Small intestine (tissue), 7 donors: ENCODE measurements at regions not wholly inside any gene's neighbourhood (a gene's known extent, or its start where the extent isn't known, plus 50 kb on each side); places are given as distances from the start of the nearest gene placed in this dataset.

Source experiments
- DNase-seq, 2 donors: peaks; one replicate each; pipeline versions ENCODE4 v3.0.0 to v3.0.0-alpha.2; 2013
- FAIRE-seq: peaks from 2 replicates; lab custom pipeline; 2012; peaks lifted over from hg19 to GRCh38; lab: Jason Lieb, UNC
- H3K27ac ChIP-seq, 3 donors: one replicate each; pipeline ENCODE4 v1.5.1; 2013; ENCODE audit warnings: low read length in 2 of 3, mild to moderate bottlenecking in 2 of 3, control low read depth in 1 of 3, inconsistent platforms in 1 of 3, low read depth in 1 of 3, moderate library complexity in 1 of 3
- H3K27me3 ChIP-seq, 3 donors: one replicate each; pipeline ENCODE4 v1.6.1; 2013; ENCODE audit warnings: low read length in 3 of 3, inconsistent platforms in 1 of 3; ENCODE audit not compliant: control insufficient read depth in 3 of 3, insufficient read depth in 3 of 3
- H3K36me3 ChIP-seq, 3 donors: one replicate each; pipeline ENCODE4 v1.6.1; 2013; ENCODE audit warnings: low read length in 3 of 3, inconsistent platforms in 1 of 3, low read depth in 1 of 3, mild to moderate bottlenecking in 1 of 3, moderate library complexity in 1 of 3; ENCODE audit not compliant: control insufficient read depth in 3 of 3, insufficient read depth in 2 of 3
- H3K4me1 ChIP-seq, 3 donors: one replicate each; pipeline ENCODE4 v1.6.1; 2013; ENCODE audit warnings: low read length in 2 of 3, inconsistent platforms in 1 of 3, low read depth in 1 of 3, mild to moderate bottlenecking in 1 of 3, moderate library complexity in 1 of 3; ENCODE audit not compliant: control insufficient read depth in 3 of 3, insufficient read depth in 2 of 3
- H3K4me3 ChIP-seq, 3 donors: one replicate each; pipeline ENCODE4 v1.5.1; 2013; ENCODE audit warnings: low read length in 3 of 3, control low read depth in 1 of 3, inconsistent platforms in 1 of 3, low read depth in 1 of 3, mild to moderate bottlenecking in 1 of 3, moderate library complexity in 1 of 3
- H3K9me3 ChIP-seq, 2 donors: one replicate each; pipeline ENCODE4 v1.6.1; 2013; ENCODE audit warnings: low read depth in 1 of 2, low read length in 1 of 2; ENCODE audit not compliant: control insufficient read depth in 2 of 2, insufficient read depth in 1 of 2
- WGBS, 3 donors: extraction: QIAGEN DNeasy Blood & Tissue Kit; methylation state at CpG; one replicate each; pipeline ENCODE4 v1.1.7; 2013; 5-methylcytosine and 5-hydroxymethylcytosine counted together
- donor health status: healthy with polysubstance abuse.
- donor health status: control.
- donor health status: control.
- donor health status: Bipolar disorder and iron deficiency.
- donor health status: healthy.

DNA sequence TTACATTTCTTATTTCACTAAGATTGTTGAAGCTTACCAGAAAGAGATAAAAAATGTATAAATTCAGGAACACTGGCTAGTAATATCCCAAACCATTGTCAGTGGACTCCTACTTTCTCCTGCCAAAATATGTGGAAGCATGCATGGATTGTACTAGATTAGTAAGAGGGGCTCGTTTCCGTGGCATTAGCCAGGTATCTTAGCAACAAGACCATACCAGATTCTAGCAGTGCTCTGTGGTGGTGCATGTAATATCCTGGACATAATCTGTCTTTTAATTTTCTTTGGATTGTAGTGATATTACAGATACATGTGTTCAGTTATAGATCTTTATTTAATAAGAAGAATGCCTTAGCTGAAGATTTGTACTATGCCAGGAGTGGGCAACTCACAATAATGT lies 371.9 kb upstream of the PITX2 start:
- FAIRE-seq (no peak), DNase-seq (no peak)
- Histone ChIP-seq H3K4me3 (no peak overlapping the region), H3K4me1 (no peaks in the 10 kb centered on the region), H3K27ac (no peak overlapping the region), H3K9me3 (no peaks in the 10 kb centered on the region), H3K36me3 (no peaks in the 10 kb centered on the region), H3K27me3 (no peaks in the 10 kb centered on the region)
- whole genome bisulfite sequencing, 3 donors: 26 to 44% (median 37%) methylated on average over 2 of the region's 2 CpGs

DNA sequence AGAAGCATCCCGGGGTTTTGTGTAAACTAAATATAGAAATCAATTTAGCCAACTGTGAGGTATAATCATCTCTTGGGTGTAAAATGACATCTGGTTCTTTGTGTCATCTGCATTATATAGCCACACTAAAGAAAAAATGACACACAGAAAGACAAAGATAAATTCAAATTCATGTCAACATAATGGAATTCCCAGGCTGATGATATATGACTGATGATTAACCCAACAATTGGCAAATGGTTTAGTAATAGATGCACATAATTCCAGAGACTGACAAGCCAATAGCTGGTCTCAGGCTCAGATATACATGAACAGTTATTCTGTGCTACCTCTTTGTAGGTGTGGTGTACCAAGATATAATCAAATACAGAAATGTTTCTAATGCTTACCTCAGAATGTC lies 375.4 kb upstream of the PITX2 start:
- WGBS, 3 donors: 71 to 86% (median 78%) methylated on average over 1 of the region's 1 CpG
- FAIRE-seq (no peak), DNase-seq (no peak)
- no peaks in the 10 kb centered on the region for H3K4me1 ChIP-seq
- no peaks in the 10 kb centered on the region for H3K36me3 ChIP-seq
- no peak overlapping the region for H3K4me3 ChIP-seq
- no peaks in the 10 kb centered on the region for H3K27me3 ChIP-seq
- H3K9me3 ChIP-seq: no peaks in the 10 kb centered on the region
- H3K27ac ChIP-seq: no peak overlapping the region

DNA sequence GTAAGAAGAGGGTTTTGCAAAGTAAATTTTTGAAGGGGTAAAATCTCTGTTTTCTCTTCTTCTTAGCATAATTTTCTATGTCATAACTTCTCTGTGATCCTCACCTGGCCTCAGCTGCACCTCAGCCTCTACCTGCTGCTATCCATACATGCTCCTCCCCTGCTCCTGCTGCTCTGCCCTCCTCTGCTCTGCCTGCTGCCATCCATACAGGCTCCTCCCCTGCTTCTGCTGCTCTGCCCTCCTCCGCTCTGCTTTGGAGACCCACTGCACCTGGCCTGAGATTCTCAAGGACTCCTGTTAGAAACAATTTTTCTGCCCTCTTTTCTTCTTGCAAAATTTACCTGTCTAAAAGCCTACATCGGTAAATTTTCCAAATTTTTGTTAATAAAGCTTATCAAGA lies 388.6 kb upstream of the PITX2 start:
- Histone ChIP-seq H3K27ac (no peak overlapping the region), H3K4me1 (no peaks in the 10 kb centered on the region), H3K9me3 (no peaks in the 10 kb centered on the region), H3K36me3 (no peaks in the 10 kb centered on the region), H3K4me3 (no peak overlapping the region), H3K27me3 (no peaks in the 10 kb centered on the region)
- 70 to 82% (median 80%) methylated on average over 2 of the region's 2 CpGs for WGBS, 3 donors
- no peak for DNase-seq
- FAIRE-seq: no peak

DNA sequence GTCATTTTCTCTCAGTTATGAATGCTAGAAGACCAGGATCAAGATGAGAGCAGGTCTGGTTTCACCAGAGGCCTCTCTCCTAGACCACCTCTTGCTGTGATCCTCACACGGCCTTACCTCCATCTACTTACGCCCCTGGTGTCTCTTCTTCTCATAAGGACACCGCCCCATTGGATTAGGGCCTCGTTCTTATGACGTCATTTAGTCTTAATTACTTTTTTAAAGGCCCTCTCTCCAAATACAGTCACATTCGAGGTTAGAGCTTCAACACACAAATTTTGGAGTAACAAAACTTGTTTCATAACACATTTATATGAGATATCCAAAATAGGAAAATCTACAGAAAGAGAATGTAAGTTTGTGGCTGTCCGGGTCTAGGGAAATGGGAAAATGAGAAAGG lies 391.0 kb upstream of the PITX2 start:
- no peak for FAIRE-seq

DNA sequence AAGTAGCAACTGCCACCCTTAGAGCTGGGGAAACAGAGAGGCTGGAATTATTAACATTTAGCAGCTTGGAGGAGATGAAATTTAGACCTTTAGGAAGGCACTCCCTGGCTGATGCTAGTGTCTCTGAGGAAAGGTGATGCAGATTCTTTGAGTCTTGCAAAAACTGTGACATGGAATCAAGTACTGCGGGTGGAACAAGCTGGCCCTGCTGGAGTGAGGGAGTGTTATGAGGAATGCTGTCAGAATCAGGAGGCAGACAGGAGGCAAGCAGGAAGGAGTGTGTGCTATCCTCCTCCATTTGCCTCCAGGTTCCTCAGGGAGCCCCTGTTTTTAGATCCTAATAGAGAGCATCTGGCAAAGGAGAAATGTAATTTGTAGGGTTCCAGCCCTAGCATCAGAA lies 391.7 kb upstream of the PITX2 start:
- 85 to 88% (median 87%) methylated on average over 1 of the region's 1 CpG for WGBS, 3 donors
- DNase-seq: no peak
- Histone ChIP-seq H3K4me3 (no peak overlapping the region), H3K27me3 (no peaks in the 10 kb centered on the region), H3K27ac (no peak overlapping the region), H3K4me1 (no peaks in the 10 kb centered on the region), H3K36me3 (no peaks in the 10 kb centered on the region), H3K9me3 (no peaks in the 10 kb centered on the region)
- no peak for FAIRE-seq

More for the DNA sequence above, 391.0 kb upstream of the PITX2 start:
- WGBS, 3 donors: 73 to 83% (median 78%) methylated on average over 7 of the region's 7 CpGs
- H3K4me3 ChIP-seq: no peak overlapping the region
- no peaks in the 10 kb centered on the region for H3K9me3 ChIP-seq
- no peaks in the 10 kb centered on the region for H3K36me3 ChIP-seq
- H3K27ac ChIP-seq: no peak overlapping the region
- DNase-seq: no peak
- no peaks in the 10 kb centered on the region for H3K27me3 ChIP-seq
- no peaks in the 10 kb centered on the region for H3K4me1 ChIP-seq

DNA sequence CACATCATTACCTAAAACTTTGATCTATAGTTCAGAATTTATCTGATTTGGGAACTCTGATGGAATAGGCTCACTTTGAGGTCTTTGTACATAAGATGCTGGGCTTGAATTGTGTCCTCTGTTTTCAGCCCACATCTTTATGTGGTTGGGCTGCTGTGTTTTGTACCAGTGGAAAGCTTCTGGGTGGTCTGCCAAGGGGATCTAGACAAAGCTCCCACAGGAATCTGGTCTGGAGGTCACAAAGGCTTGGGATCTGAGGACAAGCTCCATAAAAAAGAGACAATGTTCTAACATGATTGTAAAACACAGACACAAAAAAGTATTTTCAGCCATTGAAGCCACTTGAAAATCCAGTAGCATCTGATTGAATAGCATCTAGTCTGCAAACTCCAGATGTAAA lies 393.5 kb upstream of the PITX2 start:
- Histone ChIP-seq H3K27me3 (no peaks in the 10 kb centered on the region), H3K36me3 (no peaks in the 10 kb centered on the region), H3K4me3 (no peak overlapping the region), H3K4me1 (no peaks in the 10 kb centered on the region), H3K9me3 (no peaks in the 10 kb centered on the region), H3K27ac (no peak overlapping the region)
- FAIRE-seq (no peak), DNase-seq (no peak)

DNA sequence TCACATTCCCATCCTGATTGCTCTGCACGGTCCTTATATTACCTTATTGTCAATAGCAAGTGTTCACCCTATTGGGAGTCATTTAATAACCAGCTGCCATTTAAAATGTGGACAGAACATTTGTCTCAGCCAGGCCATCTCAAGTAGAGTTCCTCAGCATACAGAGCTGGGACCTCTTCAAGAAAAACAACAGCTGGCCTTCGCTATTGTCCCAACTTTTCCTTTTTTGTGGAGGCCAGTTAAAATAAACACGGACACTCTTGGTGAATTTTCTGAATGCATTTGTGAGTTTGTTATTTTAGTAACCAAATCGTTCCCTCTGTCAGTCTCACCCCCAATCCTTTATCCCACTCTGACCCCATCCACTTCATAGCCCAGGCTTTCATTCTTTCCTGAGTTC lies 395.3 kb upstream of the PITX2 start:
- Histone ChIP-seq H3K4me1 (no peaks in the 10 kb centered on the region), H3K27ac (no peak overlapping the region), H3K4me3 (no peak overlapping the region), H3K36me3 (no peaks in the 10 kb centered on the region), H3K9me3 (no peaks in the 10 kb centered on the region), H3K27me3 (no peaks in the 10 kb centered on the region)
- FAIRE-seq (no peak), DNase-seq (no peak)
- 35 to 60% (median 54%) methylated on average over 4 of the region's 4 CpGs for WGBS, 3 donors

GRCh38 chr4:111020476-111020875 lies 397.6 kb upstream of the PITX2 start:
- 68 to 80% (median 78%) methylated on average over 1 of the region's 1 CpG for WGBS, 3 donors
- no peak for DNase-seq
- Histone ChIP-seq H3K27me3 (no peaks in the 10 kb centered on the region), H3K9me3 (no peaks in the 10 kb centered on the region), H3K27ac (no peak overlapping the region), H3K36me3 (no peaks in the 10 kb centered on the region), H3K4me3 (no peak overlapping the region), H3K4me1 (no peaks in the 10 kb centered on the region)
- FAIRE-seq: no peak

- Histone ChIP-seq H3K4me1 (no peaks in the 10 kb centered on the region), H3K9me3 (no peaks in the 10 kb centered on the region), H3K27me3 (no peaks in the 10 kb centered on the region), H3K36me3 (no peaks in the 10 kb centered on the region), H3K27ac (no peak overlapping the region), H3K4me3 (no peak overlapping the region)
- WGBS, 3 donors: 26 to 34% (median 27%) methylated on average over 2 of the region's 2 CpGs
- no peak for FAIRE-seq
- DNase-seq: no peak
Measured at GRCh38 chr4:111020961-111021360, 398.1 kb upstream of the PITX2 start.
